ENCODE measurements at regions not wholly inside any gene's neighbourhood (a gene's known extent, or its start where the extent isn't known, plus 50 kb on each side); places are given as distances from the start of the nearest gene placed in this dataset.

DNA sequence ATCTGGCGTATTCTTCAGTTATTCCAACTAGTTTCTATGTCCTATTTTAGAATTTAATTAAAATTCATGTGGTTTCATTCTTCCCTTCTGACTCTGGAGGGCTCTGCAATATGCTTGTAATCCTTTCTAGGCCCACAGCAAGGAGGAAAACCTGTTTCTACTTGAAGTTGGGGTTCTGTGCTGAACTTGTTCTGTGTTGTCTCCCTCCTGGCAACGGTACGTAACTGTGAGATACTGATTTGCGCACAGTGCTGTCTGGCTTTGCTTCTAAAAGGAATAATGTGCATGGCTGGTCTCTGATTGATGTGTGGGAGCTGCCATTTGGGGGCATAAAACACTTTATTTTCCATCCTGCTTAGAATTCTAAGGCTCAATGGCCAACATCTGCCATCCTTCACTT is 81.7 kb downstream of the NABP1 start:
- no peaks in the 10 kb centered on the region for H3K4me1 ChIP-seq
- no peaks in the 10 kb centered on the region for H3K27me3 ChIP-seq
- H3K27ac ChIP-seq: no peak overlapping the region
- H3K9me3 ChIP-seq: no peaks in the 10 kb centered on the region
- TF ChIP-seq POLR2A (IDR thresholded peaks at IDR 0.05) (no peak), EP300 (IDR thresholded peaks at IDR 0.05) (no peak)
- TF ChIP-seq, protein P1, sequence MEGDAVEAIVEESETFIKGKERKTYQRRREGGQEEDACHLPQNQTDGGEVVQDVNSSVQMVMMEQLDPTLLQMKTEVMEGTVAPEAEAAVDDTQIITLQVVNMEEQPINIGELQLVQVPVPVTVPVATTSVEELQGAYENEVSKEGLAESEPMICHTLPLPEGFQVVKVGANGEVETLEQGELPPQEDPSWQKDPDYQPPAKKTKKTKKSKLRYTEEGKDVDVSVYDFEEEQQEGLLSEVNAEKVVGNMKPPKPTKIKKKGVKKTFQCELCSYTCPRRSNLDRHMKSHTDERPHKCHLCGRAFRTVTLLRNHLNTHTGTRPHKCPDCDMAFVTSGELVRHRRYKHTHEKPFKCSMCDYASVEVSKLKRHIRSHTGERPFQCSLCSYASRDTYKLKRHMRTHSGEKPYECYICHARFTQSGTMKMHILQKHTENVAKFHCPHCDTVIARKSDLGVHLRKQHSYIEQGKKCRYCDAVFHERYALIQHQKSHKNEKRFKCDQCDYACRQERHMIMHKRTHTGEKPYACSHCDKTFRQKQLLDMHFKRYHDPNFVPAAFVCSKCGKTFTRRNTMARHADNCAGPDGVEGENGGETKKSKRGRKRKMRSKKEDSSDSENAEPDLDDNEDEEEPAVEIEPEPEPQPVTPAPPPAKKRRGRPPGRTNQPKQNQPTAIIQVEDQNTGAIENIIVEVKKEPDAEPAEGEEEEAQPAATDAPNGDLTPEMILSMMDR (IDR thresholded peaks at IDR 0.05): no peak
- H3K36me3 ChIP-seq: no peaks in the 10 kb centered on the region
- DNase-seq (ENCODE audit: low spot score in 2 of 2): no peak
- no peak overlapping the region for H3K4me3 ChIP-seq
- 91 to 93% methylated on average over 4 of the region's 4 CpGs for WGBS, 2 donors

DNA sequence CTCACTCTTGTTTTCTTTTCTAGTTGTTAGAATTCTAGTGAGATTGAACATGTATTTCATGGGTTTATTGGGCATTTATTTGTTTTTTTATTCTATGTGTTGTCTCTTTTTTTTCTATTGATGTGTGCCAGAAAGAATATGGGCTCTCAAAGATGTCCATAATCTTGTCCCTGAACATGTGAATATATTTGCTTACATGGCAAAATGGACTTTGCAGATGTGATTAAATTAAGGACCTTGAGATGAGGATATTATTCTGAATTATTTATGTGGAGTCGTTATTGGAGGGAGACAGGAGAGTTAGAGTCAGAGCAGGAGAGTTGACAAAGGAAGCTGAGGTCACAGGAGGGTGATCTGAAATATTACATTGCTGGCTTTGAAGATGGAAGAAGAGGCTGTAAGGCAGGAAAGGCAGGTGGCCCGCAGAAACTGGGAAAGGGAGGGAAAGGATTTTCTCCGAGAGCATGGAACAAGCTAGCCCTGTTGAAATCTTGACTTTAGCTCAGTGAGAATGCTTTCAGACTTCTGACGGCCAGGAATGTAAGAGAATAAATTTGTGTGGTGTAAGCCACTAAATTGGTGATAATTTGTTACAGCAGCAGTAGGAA is 82.8 kb downstream of the NABP1 start:
- H3K4me1 ChIP-seq: no peaks in the 10 kb centered on the region
- H3K27me3 ChIP-seq: no peaks in the 10 kb centered on the region
- H3K27ac ChIP-seq: no peak overlapping the region
- no peak overlapping the region for H3K4me3 ChIP-seq
- H3K9me3 ChIP-seq: no peaks in the 10 kb centered on the region
- WGBS, 2 donors: 62 to 70% methylated on average over 4 of the region's 4 CpGs
- TF ChIP-seq EP300 (IDR thresholded peaks at IDR 0.05) (no peak), POLR2A (IDR thresholded peaks at IDR 0.05) (no peak)
- TF ChIP-seq, protein P1 (IDR thresholded peaks at IDR 0.05): no peak
- DNase-seq (ENCODE audit: low spot score in 2 of 2): no peak
- no peaks in the 10 kb centered on the region for H3K36me3 ChIP-seq

DNA sequence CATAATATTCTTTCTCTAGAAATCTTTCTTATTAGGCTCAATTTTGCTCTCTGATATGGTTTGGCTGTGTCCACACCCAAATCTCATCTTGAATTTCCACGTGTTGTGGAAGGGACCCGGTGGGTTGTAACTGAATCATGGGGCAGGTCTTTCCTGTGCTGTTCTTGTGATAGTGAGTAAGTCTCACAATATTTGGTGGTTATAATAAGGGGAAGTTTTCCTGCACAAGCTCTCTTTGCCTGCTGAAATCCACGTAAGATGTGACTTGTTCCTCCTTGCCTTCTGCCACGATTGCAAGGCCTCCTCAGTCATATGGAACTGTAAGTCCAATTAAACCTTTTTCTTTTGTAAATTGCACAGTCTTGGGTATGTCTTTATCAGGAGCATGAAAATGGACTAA is 73.8 kb downstream of the CAVIN2 start:
- H3K36me3 ChIP-seq: no peaks in the 10 kb centered on the region
- 81 to 88% methylated on average over 4 of the region's 4 CpGs for WGBS, 2 donors
- no peak for TF ChIP-seq EP300 (IDR thresholded peaks at IDR 0.05)
- TF ChIP-seq, protein P1 (IDR thresholded peaks at IDR 0.05): no peak
- no peak for TF ChIP-seq POLR2A (IDR thresholded peaks at IDR 0.05)
- no peaks in the 10 kb centered on the region for H3K27me3 ChIP-seq
- no peak overlapping the region for H3K4me3 ChIP-seq
- H3K9me3 ChIP-seq: peaks cover 0 to 12% (median 0%) of the 10 kb centered on the region in 4 donors
- H3K27ac ChIP-seq: no peak overlapping the region
- H3K4me1 ChIP-seq: no peaks in the 10 kb centered on the region
- DNase-seq (ENCODE audit: low spot score in 2 of 2): no peak

DNA sequence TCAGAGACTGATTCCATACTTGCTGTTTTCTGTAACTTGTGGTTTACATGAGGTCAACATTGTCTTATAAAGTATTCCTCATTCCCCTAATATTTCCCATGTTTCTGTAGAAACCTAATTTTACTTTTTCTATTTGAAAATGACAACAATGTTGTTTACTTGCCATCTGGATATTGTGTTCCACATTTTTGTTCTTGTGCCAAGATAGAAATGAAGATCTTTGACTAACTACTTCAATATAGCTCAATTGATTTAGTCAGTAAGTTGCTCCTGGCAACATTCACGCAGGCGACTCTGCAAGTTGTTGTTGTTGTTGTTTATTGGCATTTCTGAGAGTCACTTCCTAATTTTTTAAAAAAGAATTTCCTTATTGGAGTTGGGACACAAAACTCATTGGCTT is 69.5 kb downstream of the CAVIN2 start:
- TF ChIP-seq, protein P1 (IDR thresholded peaks at IDR 0.05): no peak
- no peak for TF ChIP-seq EP300 (IDR thresholded peaks at IDR 0.05)
- no peak for TF ChIP-seq POLR2A (IDR thresholded peaks at IDR 0.05)
- H3K36me3 ChIP-seq: no peaks in the 10 kb centered on the region
- no peaks in the 10 kb centered on the region for H3K4me1 ChIP-seq
- H3K9me3 ChIP-seq: peaks cover 0 to 12% (median 0%) of the 10 kb centered on the region in 4 donors
- H3K27ac ChIP-seq: no peak overlapping the region
- H3K4me3 ChIP-seq: no peak overlapping the region
- no peak for DNase-seq (ENCODE audit: low spot score in 2 of 2)
- no peaks in the 10 kb centered on the region for H3K27me3 ChIP-seq
- 65 to 78% methylated on average over 2 of the region's 2 CpGs for WGBS, 2 donors

DNA sequence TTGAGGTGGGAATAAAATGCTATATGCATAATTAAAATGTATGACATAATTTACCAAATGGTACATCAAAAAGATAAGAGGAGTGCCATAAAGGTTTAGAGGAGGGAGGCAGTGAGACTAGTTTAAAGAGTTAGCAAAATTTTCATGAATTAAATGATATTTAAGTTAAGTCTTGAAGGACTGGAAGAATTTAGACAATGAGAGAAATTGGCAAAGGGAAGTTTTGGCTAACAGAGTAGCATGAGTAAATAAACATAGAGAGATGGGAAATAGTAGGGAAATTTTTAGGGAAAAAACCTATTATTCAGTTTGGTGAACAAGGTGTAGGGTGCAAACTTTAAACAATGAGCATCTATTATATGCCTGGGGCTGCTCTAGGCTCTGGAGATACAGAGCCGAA is 68.8 kb downstream of the CAVIN2 start:
- 92 to 97% methylated on average over 1 of the region's 1 CpG for WGBS, 2 donors
- no peak for DNase-seq (ENCODE audit: low spot score in 2 of 2)
- H3K9me3 ChIP-seq: peaks cover 0 to 12% (median 0%) of the 10 kb centered on the region in 4 donors
- H3K36me3 ChIP-seq: no peaks in the 10 kb centered on the region
- TF ChIP-seq POLR2A (IDR thresholded peaks at IDR 0.05): no peak
- TF ChIP-seq, protein P1 (IDR thresholded peaks at IDR 0.05): no peak
- TF ChIP-seq EP300 (IDR thresholded peaks at IDR 0.05): no peak
- no peaks in the 10 kb centered on the region for H3K27me3 ChIP-seq
- no peaks in the 10 kb centered on the region for H3K4me1 ChIP-seq
- H3K27ac ChIP-seq: no peak overlapping the region
- H3K4me3 ChIP-seq: no peak overlapping the region

Data from tibial nerve (tissue), 4 donors.